Right atrium auricular region (tissue), 2 donors: ENCODE measurements at regions not wholly inside any gene's neighbourhood (a gene's known extent, or its start where the extent isn't known, plus 50 kb on each side); places are given as distances from the start of the nearest gene placed in this dataset.

Source experiments
- DNase-seq: peaks from one replicate; pipeline ENCODE4 v3.0.0-alpha.2; 2019; ENCODE audit warnings: low spot score
- H3K27ac ChIP-seq, 2 donors: fragments of 200-600 bp; sonication (generic); 1 replicate in 1 of 2; 2 replicates in 1 of 2; pipeline ENCODE4 v1.5.1; 2016 to 2019
- H3K27me3 ChIP-seq, 2 donors: fragments of 200-600 bp; sonication (generic); one replicate each; pipeline versions ENCODE4 v1.5.1 to v1.6.0; 2017 to 2019
- H3K36me3 ChIP-seq: fragments of 200-600 bp; sonication (generic); one replicate; pipeline ENCODE4 v1.5.1; 2016
- H3K4me1 ChIP-seq, 2 donors: fragments of 200-600 bp; sonication (generic); one replicate each; pipeline versions ENCODE4 v1.5.1 to v1.6.0; 2017 to 2019
- H3K4me3 ChIP-seq, 2 donors: fragments of 200-600 bp; sonication (generic); 1 replicate in 1 of 2; 2 replicates in 1 of 2; pipeline ENCODE4 v1.5.1; 2017 to 2019; ENCODE audit warnings: mild to moderate bottlenecking in 1 of 2, moderate library complexity in 1 of 2
- H3K9me3 ChIP-seq, 2 donors: fragments of 200-600 bp; sonication (generic); one replicate each; pipeline ENCODE4 v1.5.1; 2019
- CTCF ChIP-seq, 2 donors: fragments of 200-600 bp; sonication (generic); IDR thresholded peaks; one replicate each; pipeline ENCODE4 v1.5.1; 2019; ENCODE audit warnings: antibody characterized with exemption in 2 of 2

GRCh38 chr6:120993929-120994572 is 340.2 kb downstream of the TBC1D32 start:
- no peak overlapping the region for H3K4me3 ChIP-seq
- no peaks in the 10 kb centered on the region for H3K36me3 ChIP-seq
- no peak for TF ChIP-seq CTCF (IDR thresholded peaks at IDR 0.05)
- no peaks in the 10 kb centered on the region for H3K4me1 ChIP-seq
- no peak overlapping the region for H3K27ac ChIP-seq
- H3K9me3 ChIP-seq = no peaks in the 10 kb centered on the region
- no peaks in the 10 kb centered on the region for H3K27me3 ChIP-seq
- DNase-seq = no peak

- Histone ChIP-seq H3K27me3 (no peaks in the 10 kb centered on the region), H3K4me1 (no peaks in the 10 kb centered on the region), H3K4me3 (no peak overlapping the region), H3K9me3 (no peaks in the 10 kb centered on the region), H3K27ac (no peak overlapping the region), H3K36me3 (no peaks in the 10 kb centered on the region)
- no peak for TF ChIP-seq CTCF (IDR thresholded peaks at IDR 0.05)
- no peak for DNase-seq
Measured at GRCh38 chr6:120992257-120992656, 342.0 kb downstream of the TBC1D32 start.

GRCh38 chr6:120990866-120991265 is 343.4 kb downstream of the TBC1D32 start:
- no peak for TF ChIP-seq CTCF (IDR thresholded peaks at IDR 0.05)
- DNase-seq = no peak

GRCh38 chr6:120981835-120982234 is 352.4 kb downstream of the TBC1D32 start:
- no peaks in the 10 kb centered on the region for H3K27me3 ChIP-seq
- no peak for TF ChIP-seq CTCF (IDR thresholded peaks at IDR 0.05)
- no peaks in the 10 kb centered on the region for H3K36me3 ChIP-seq
- no peaks in the 10 kb centered on the region for H3K9me3 ChIP-seq
- DNase-seq = no peak
- H3K27ac ChIP-seq = no peak overlapping the region
- no peak overlapping the region for H3K4me3 ChIP-seq
- no peaks in the 10 kb centered on the region for H3K4me1 ChIP-seq

More at GRCh38 chr6:120990866-120991265, 343.4 kb downstream of the TBC1D32 start:
- Histone ChIP-seq H3K36me3 (no peaks in the 10 kb centered on the region), H3K27me3 (no peaks in the 10 kb centered on the region), H3K4me1 (no peaks in the 10 kb centered on the region), H3K27ac (no peak overlapping the region), H3K4me3 (no peak overlapping the region), H3K9me3 (no peaks in the 10 kb centered on the region)

- no peak for TF ChIP-seq CTCF (IDR thresholded peaks at IDR 0.05)
- H3K36me3 ChIP-seq = no peaks in the 10 kb centered on the region
- H3K27ac ChIP-seq = no peak overlapping the region
- DNase-seq = no peak
- no peak overlapping the region for H3K4me3 ChIP-seq
- no peaks in the 10 kb centered on the region for H3K27me3 ChIP-seq
- H3K9me3 ChIP-seq = no peaks in the 10 kb centered on the region
- H3K4me1 ChIP-seq = no peaks in the 10 kb centered on the region
Measured at GRCh38 chr6:120966321-120966720, 368.0 kb downstream of the TBC1D32 start.

- H3K4me1 ChIP-seq = no peaks in the 10 kb centered on the region
- no peak overlapping the region for H3K4me3 ChIP-seq
- no peaks in the 10 kb centered on the region for H3K9me3 ChIP-seq
- no peak overlapping the region for H3K27ac ChIP-seq
- H3K27me3 ChIP-seq = no peaks in the 10 kb centered on the region
- TF ChIP-seq CTCF (IDR thresholded peaks at IDR 0.05) = no peak
- no peaks in the 10 kb centered on the region for H3K36me3 ChIP-seq
- no peak for DNase-seq
Measured at GRCh38 chr6:120965814-120966213, 368.5 kb downstream of the TBC1D32 start.
